Inflammatory macrophage treated with lipopolysaccharide for 4 hours (primary cell): ENCODE measurements at regions not wholly inside any gene's neighbourhood (a gene's known extent, or its start where the extent isn't known, plus 50 kb on each side); places are given as distances from the start of the nearest gene placed in this dataset.

ENCODE experiments used
- DNase-seq: peaks from one replicate; pipeline ENCODE4 v3.0.0-alpha.2; 2020

GRCh38 chr5:31097851-31098250, 95.6 kb upstream of the CDH6 start:
- no peak for DNase-seq

GRCh38 chr5:31096238-31096865, 97.1 kb upstream of the CDH6 start:
- no peak for DNase-seq

GRCh38 chr5:31095796-31096195, 97.7 kb upstream of the CDH6 start:
- DNase-seq = no peak

- DNase-seq = no peak
These were observed 102.0 kb upstream of the CDH6 start for GRCh38 chr5:31091501-31091900.

- DNase-seq = no peak
These were observed 103.0 kb upstream of the CDH6 start for GRCh38 chr5:31090467-31090866.

GRCh38 chr5:31086839-31087415, 106.6 kb upstream of the CDH6 start:
- no peak for DNase-seq

GRCh38 chr5:31084871-31085270, 108.6 kb upstream of the CDH6 start:
- no peak for DNase-seq

- DNase-seq = no peak
These were observed 110.1 kb upstream of the CDH6 start for GRCh38 chr5:31083364-31083763.

GRCh38 chr5:31079668-31080067, 113.8 kb upstream of the CDH6 start:
- no peak for DNase-seq

GRCh38 chr5:31078956-31079355, 114.5 kb upstream of the CDH6 start:
- no peak for DNase-seq

- DNase-seq = no peak
These were observed 117.5 kb upstream of the CDH6 start for GRCh38 chr5:31075981-31076380.

- DNase-seq = no peak
These were observed 125.2 kb upstream of the CDH6 start for GRCh38 chr5:31068287-31068686.

- DNase-seq = no peak
These were observed 126.7 kb upstream of the CDH6 start for GRCh38 chr5:31066655-31067328.

GRCh38 chr5:31064215-31064614, 129.3 kb upstream of the CDH6 start:
- DNase-seq = no peak

- no peak for DNase-seq
These were observed 130.4 kb upstream of the CDH6 start for GRCh38 chr5:31062902-31063580.

GRCh38 chr5:31059889-31060288, 133.6 kb upstream of the CDH6 start:
- DNase-seq = no peak

GRCh38 chr5:31054453-31054852, 139.0 kb upstream of the CDH6 start:
- DNase-seq = no peak

GRCh38 chr5:31052937-31053658, 140.4 kb upstream of the CDH6 start:
- DNase-seq = no peak

GRCh38 chr5:31051316-31051715, 142.2 kb upstream of the CDH6 start:
- DNase-seq = no peak

GRCh38 chr5:31049936-31050704, 143.4 kb upstream of the CDH6 start:
- no peak for DNase-seq

- DNase-seq = no peak
These were observed 144.0 kb upstream of the CDH6 start for GRCh38 chr5:31049461-31049860.
